HPDE6-E6E7 (cell line): ENCODE measurements at regions not wholly inside any gene's neighbourhood (a gene's known extent, or its start where the extent isn't known, plus 50 kb on each side); places are given as distances from the start of the nearest gene placed in this dataset.

ENCODE experiments used
- DNase-seq: peaks from one replicate; pipeline ENCODE4 v3.0.0; 2011; ENCODE audit warnings: missing footprints; ENCODE audit errors: extremely low spot score

- no peak for DNase-seq
These were observed 118.5 kb upstream of the ADCY1 start for GRCh38 chr7:45455662-45456061.

- DNase-seq: no peak
These were observed 118.1 kb upstream of the ADCY1 start for GRCh38 chr7:45456105-45456504.

- no peak for DNase-seq
These were observed 117.2 kb upstream of the ADCY1 start for GRCh38 chr7:45456747-45457524.

GRCh38 chr7:45457591-45457990 lies 116.6 kb upstream of the ADCY1 start:
- DNase-seq: no peak

- DNase-seq: no peak
These were observed 114.7 kb upstream of the ADCY1 start for GRCh38 chr7:45459476-45459875.

- DNase-seq: no peak
These were observed 113.8 kb upstream of the ADCY1 start for GRCh38 chr7:45460379-45460778.

- no peak for DNase-seq
These were observed 113.1 kb upstream of the ADCY1 start for GRCh38 chr7:45461026-45461425.

- no peak for DNase-seq
These were observed 105.1 kb upstream of the ADCY1 start for GRCh38 chr7:45469103-45469502.

GRCh38 chr7:45470031-45470430 lies 104.1 kb upstream of the ADCY1 start:
- no peak for DNase-seq

- DNase-seq: no peak
These were observed 94.4 kb upstream of the ADCY1 start for GRCh38 chr7:45479781-45480180.

- DNase-seq: no peak
These were observed 91.7 kb upstream of the ADCY1 start for GRCh38 chr7:45482451-45482850.

- no peak for DNase-seq
These were observed 90.1 kb upstream of the ADCY1 start for GRCh38 chr7:45484094-45484493.

- no peak for DNase-seq
These were observed 87.6 kb upstream of the ADCY1 start for GRCh38 chr7:45486575-45486974.

GRCh38 chr7:45494885-45495284 lies 79.3 kb upstream of the ADCY1 start:
- no peak for DNase-seq

GRCh38 chr7:45495618-45496017 lies 78.5 kb upstream of the ADCY1 start:
- DNase-seq: no peak

- DNase-seq: no peak
These were observed 73.9 kb upstream of the ADCY1 start for GRCh38 chr7:45500257-45500656.

GRCh38 chr7:45501791-45502190 lies 72.4 kb upstream of the ADCY1 start:
- DNase-seq: no peak

GRCh38 chr7:45506059-45506458 lies 68.1 kb upstream of the ADCY1 start:
- no peak for DNase-seq

- DNase-seq: no peak
These were observed 64.9 kb upstream of the ADCY1 start for GRCh38 chr7:45509222-45509621.

GRCh38 chr7:45511721-45512597 lies 62.2 kb upstream of the ADCY1 start:
- no peak for DNase-seq

GRCh38 chr7:45514944-45515343 lies 59.2 kb upstream of the ADCY1 start:
- DNase-seq: no peak

- no peak for DNase-seq
These were observed 58.8 kb upstream of the ADCY1 start for GRCh38 chr7:45515346-45515745.
